Transverse colon (tissue), 4 donors: ENCODE measurements at regions not wholly inside any gene's neighbourhood (a gene's known extent, or its start where the extent isn't known, plus 50 kb on each side); places are given as distances from the start of the nearest gene placed in this dataset.

Experiments used
- DNase-seq: peaks from one replicate; pipeline ENCODE4 v3.0.0-alpha.2; 2019
- H3K27ac ChIP-seq, 4 donors: fragments of 200-600 bp; sonication (generic); 2 replicates each; pipeline ENCODE4 v1.5.1; 2016 to 2018; ENCODE audit warnings: inconsistent platforms in 4 of 4
- H3K27me3 ChIP-seq: fragments of 200-600 bp; sonication (generic); 2 replicates; pipeline ENCODE4 v1.5.1; 2017; ENCODE audit warnings: inconsistent platforms
- H3K36me3 ChIP-seq, 4 donors: fragments of 200-600 bp; sonication (generic); 2 replicates each; pipeline ENCODE4 v1.5.1; 2017 to 2019; ENCODE audit warnings: inconsistent platforms in 4 of 4
- H3K4me1 ChIP-seq, 4 donors: fragments of 200-600 bp; sonication (generic); 2 replicates each; pipeline ENCODE4 v1.5.1; 2017 to 2020; ENCODE audit warnings: inconsistent platforms in 4 of 4
- H3K4me3 ChIP-seq, 4 donors: fragments of 200-600 bp; sonication (generic); 1 replicate in 1 of 4; 2 replicates in 3 of 4; pipeline versions ENCODE4 v1.5.1 to v1.6.1; 2017 to 2019; ENCODE audit warnings: inconsistent platforms in 4 of 4
- H3K9me3 ChIP-seq, 2 donors: fragments of 200-600 bp; sonication (generic); 2 replicates each; pipeline ENCODE4 v1.5.1; 2017 to 2019; ENCODE audit warnings: inconsistent platforms in 2 of 2
- EP300 ChIP-seq: sonication (generic); formaldehyde crosslinking; IDR thresholded peaks from one replicate; pipeline ENCODE4 v1.6.1; 2017; ENCODE audit warnings: antibody characterized with exemption, low read depth
- POLR2A ChIP-seq: fragments of 450-650 bp; IDR thresholded peaks from one replicate; pipeline ENCODE4 v1.6.1; 2016; ENCODE audit warnings: antibody characterized with exemption, mild to moderate bottlenecking, moderate library complexity
- POLR2AphosphoS5 ChIP-seq, 3 donors: sonication (generic); formaldehyde crosslinking; IDR thresholded peaks; one replicate each; pipeline ENCODE4 v1.6.1; 2016; ENCODE audit warnings: antibody characterized with exemption in 3 of 3
- WGBS, 2 donors: methylation state at CpG; one replicate each; pipeline ENCODE4 v1.1.5; 2018; ENCODE audit warnings: low coverage in 1 of 2; 5-methylcytosine and 5-hydroxymethylcytosine counted together
- in situ Hi-C, 4 donors: fragments of 200-750 bp; cut with MboI; loops; one replicate each; pipeline versions ENCODE4 v1.15.0 to v1.15.1; 2017; ENCODE audit warnings: low sequenced_read_pairs in 3 of 4, low pct_ligation_motif_present in 1 of 4, low pct_unique_long_range_greater_than_20kb in 1 of 4
- intact Hi-C: fragments of 100-400 bp; cut with DNase I; formaldehyde crosslinking; loops from one replicate; pipeline ENCODE4 v1.15.1; 2023; ENCODE audit warnings: low total_unique reads
- TF ChIP-seq, protein P1 (sequence below), 5 experiments: fragments of 200-600 bp in 3 of 5; fragments of 450-650 bp in 2 of 5; sonication (generic) in 3 of 5; IDR thresholded peaks; 1 replicate in 2 of 5; 2 replicates in 3 of 5; pipeline ENCODE4 v1.5.1; 2016 to 2017; ENCODE audit warnings: antibody characterized with exemption in 5 of 5, inconsistent platforms in 3 of 5, mild to moderate bottlenecking in 2 of 5, moderate library complexity in 1 of 5

DNA sequence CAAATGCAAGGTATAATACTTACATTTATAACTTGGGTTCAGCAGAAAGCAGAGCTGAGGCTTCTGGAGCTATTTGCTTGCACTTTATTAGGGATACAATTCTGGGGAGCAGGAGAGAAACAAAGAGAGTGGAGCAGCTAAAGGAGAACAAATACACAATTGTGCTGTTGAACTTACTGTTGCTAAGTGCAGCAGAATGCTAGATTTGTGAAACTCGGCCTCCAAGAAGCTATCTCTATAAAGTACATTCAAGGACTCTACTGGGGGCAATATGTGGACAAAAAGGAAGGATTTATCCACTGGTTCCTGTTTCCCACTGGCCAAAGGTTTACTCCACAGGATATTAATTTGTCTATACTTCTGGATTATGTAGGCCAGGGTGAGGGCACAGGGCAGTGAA lies 86.8 kb downstream of the PPP1R2C start:
- intact Hi-C loops (no loop called here), in situ Hi-C loops (no loop called here)
- 71% methylated on average over 1 of the region's 1 CpG; no CpG with 5 or more reads in 1 of the 2 donors for WGBS, 2 donors
- Histone ChIP-seq H3K9me3 (no peaks in the 10 kb centered on the region), H3K4me3 (no peak overlapping the region), H3K27ac (no peak overlapping the region), H3K4me1 (no peaks in the 10 kb centered on the region), H3K27me3 (no peaks in the 10 kb centered on the region), H3K36me3 (no peaks in the 10 kb centered on the region)
- no peak for DNase-seq
- TF ChIP-seq, protein P1, sequence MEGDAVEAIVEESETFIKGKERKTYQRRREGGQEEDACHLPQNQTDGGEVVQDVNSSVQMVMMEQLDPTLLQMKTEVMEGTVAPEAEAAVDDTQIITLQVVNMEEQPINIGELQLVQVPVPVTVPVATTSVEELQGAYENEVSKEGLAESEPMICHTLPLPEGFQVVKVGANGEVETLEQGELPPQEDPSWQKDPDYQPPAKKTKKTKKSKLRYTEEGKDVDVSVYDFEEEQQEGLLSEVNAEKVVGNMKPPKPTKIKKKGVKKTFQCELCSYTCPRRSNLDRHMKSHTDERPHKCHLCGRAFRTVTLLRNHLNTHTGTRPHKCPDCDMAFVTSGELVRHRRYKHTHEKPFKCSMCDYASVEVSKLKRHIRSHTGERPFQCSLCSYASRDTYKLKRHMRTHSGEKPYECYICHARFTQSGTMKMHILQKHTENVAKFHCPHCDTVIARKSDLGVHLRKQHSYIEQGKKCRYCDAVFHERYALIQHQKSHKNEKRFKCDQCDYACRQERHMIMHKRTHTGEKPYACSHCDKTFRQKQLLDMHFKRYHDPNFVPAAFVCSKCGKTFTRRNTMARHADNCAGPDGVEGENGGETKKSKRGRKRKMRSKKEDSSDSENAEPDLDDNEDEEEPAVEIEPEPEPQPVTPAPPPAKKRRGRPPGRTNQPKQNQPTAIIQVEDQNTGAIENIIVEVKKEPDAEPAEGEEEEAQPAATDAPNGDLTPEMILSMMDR (IDR thresholded peaks at IDR 0.05): no peak
- TF ChIP-seq POLR2AphosphoS5 (IDR thresholded peaks at IDR 0.05): no peak
- TF ChIP-seq POLR2A: no peak
- TF ChIP-seq EP300: no peak

DNA sequence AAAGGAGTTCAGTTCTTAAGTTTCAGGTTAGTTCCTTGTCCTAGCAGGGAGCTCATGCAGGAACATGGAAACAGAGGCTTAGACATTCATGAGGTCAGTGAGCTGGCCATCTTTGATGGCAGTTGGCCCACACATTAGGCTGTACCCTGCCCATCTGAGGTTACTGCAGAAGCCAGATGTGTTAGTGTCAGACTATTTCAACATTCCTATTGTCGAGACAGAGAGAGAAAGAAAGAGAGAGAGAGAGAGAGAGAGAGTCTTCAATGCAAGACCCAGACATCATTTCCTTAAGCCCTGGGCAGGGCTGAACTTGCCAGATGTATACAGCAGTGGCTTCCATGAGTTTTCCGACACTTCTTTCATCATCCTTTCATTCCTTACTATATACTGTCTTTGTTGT lies 91.3 kb downstream of the PPP1R2C start:
- TF ChIP-seq, protein P1 (IDR thresholded peaks at IDR 0.05): no peak
- TF ChIP-seq POLR2AphosphoS5 (IDR thresholded peaks at IDR 0.05): no peak
- TF ChIP-seq EP300: no peak
- 50 to 78% methylated on average over 1 to 2 of the region's 2 CpGs for WGBS, 2 donors
- DNase-seq: no peak
- H3K27me3 ChIP-seq: no peaks in the 10 kb centered on the region
- no peaks in the 10 kb centered on the region for H3K9me3 ChIP-seq
- in situ Hi-C loops: no loop called here
- intact Hi-C loops: no loop called here
- no peak overlapping the region for H3K4me3 ChIP-seq
- no peaks in the 10 kb centered on the region for H3K36me3 ChIP-seq
- no peak overlapping the region for H3K27ac ChIP-seq
- H3K4me1 ChIP-seq: no peaks in the 10 kb centered on the region

DNA sequence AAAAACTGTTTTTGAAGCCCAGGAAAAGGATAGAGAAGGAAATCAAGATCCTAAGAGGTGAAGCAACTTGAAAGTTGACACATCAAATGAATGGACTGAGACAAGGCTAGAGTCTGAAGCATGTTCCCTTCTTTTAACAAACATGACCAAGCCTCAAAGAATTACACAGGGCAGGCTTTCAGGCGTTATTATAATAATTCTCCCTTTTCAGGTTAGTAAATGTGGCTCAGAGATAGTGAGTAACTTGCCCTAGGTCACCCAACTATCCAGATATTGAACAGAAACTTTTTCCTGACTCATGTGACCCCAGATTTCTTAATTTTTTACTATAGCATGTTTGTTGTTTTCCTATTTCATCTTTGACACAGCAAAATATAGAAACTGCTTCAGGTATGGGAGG lies 91.7 kb downstream of the PPP1R2C start:
- TF ChIP-seq POLR2A: no peak
- no peak for TF ChIP-seq EP300
- TF ChIP-seq POLR2AphosphoS5 (IDR thresholded peaks at IDR 0.05): no peak
- TF ChIP-seq, protein P1 (IDR thresholded peaks at IDR 0.05): no peak
- H3K4me1 ChIP-seq: no peaks in the 10 kb centered on the region
- 40 to 67% methylated on average over 1 of the region's 1 CpG for WGBS, 2 donors
- H3K27ac ChIP-seq: no peak overlapping the region
- no peaks in the 10 kb centered on the region for H3K27me3 ChIP-seq
- H3K9me3 ChIP-seq: no peaks in the 10 kb centered on the region
- H3K4me3 ChIP-seq: no peak overlapping the region
- no peak for DNase-seq
- intact Hi-C loops (no loop called here), in situ Hi-C loops (no loop called here)
- no peaks in the 10 kb centered on the region for H3K36me3 ChIP-seq

GRCh38 chrX:42684065-42684464 lies 93.9 kb downstream of the PPP1R2C start:
- in situ Hi-C loops: no loop called here
- Histone ChIP-seq H3K4me3 (no peak overlapping the region), H3K4me1 (no peaks in the 10 kb centered on the region), H3K36me3 (no peaks in the 10 kb centered on the region), H3K9me3 (no peaks in the 10 kb centered on the region), H3K27ac (no peak overlapping the region), H3K27me3 (no peaks in the 10 kb centered on the region)
- no peak for DNase-seq
- intact Hi-C loops: no loop called here
- WGBS, 2 donors: 79% methylated on average over 2 of the region's 2 CpGs; no CpG with 5 or more reads in 1 of the 2 donors
- TF ChIP-seq POLR2A (no peak), POLR2AphosphoS5 (IDR thresholded peaks at IDR 0.05) (no peak), EP300 (no peak)
- TF ChIP-seq, protein P1 (IDR thresholded peaks at IDR 0.05): no peak
